SW480 (cell line): ENCODE measurements at regions not wholly inside any gene's neighbourhood (a gene's known extent, or its start where the extent isn't known, plus 50 kb on each side); places are given as distances from the start of the nearest gene placed in this dataset.

Experiments
- DNase-seq: peaks from one replicate; pipeline ENCODE4 v3.0.0-alpha.2; 2016; ENCODE audit warnings: low spot score

GRCh38 chr11:93248602-93249001 lies 50.8 kb upstream of the SLC36A4 start:
- DNase-seq: peak; percentile 11

- DNase-seq: no peak
These were observed 51.8 kb upstream of the SLC36A4 start for GRCh38 chr11:93249459-93250220.

- DNase-seq: no peak
These were observed 52.5 kb upstream of the SLC36A4 start for GRCh38 chr11:93250326-93250725.

DNA sequence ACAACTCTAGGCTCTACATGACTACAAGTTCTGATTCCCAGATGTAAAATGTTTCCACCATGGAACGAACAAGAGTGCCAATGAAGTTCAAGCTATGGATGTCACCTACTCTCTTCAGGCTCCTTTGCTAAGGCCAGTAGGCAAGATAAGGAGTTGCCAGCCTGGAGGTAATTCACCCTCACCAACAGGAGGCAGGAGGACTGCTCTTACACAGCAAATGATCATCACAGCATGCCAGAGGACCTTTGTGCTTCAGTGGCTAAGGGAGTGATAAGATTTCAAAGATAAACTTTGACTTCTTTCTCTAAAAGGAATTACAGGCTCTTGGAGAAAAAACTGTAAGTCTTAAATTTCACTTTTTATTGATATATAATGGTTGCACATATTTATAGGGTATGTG lies 54.1 kb upstream of the SLC36A4 start:
- DNase-seq: no peak

DNA sequence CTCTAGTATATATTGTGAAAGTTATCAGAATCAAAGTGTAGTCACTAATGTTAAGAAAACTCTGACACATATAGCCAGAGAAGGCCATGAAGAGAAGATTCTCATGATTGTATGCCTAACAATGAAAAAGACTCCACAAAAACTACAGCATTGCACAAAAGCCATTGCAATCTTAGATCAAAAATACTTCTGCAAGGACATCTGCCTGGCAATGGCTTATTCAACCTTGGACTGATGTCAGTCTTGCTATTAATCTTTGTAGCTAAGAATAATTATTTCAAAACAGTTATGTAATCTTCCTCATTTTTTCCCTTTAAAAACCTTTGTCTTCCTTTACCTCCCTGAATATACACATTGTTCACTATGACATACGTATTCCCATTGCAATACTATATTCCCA lies 55.3 kb upstream of the SLC36A4 start:
- no peak for DNase-seq

DNA sequence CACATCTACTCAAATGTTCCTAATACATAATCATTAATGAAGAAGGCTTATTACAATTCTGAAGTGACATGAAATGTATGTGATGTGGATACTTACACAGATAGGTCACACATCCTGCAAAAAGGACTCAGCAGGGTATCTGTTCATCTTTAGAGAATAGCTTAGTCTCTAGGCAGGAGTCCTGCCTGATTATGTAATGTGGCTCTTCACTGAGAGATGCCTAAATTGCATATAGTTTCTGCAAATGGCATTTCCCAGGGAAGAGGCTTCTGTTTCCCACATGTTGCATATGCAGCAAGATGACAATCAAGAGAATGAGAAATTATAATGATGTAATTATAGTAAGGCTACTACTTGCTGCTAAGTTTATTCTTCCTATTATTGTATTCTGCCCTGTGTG lies 58.8 kb upstream of the SLC36A4 start:
- no peak for DNase-seq

DNA sequence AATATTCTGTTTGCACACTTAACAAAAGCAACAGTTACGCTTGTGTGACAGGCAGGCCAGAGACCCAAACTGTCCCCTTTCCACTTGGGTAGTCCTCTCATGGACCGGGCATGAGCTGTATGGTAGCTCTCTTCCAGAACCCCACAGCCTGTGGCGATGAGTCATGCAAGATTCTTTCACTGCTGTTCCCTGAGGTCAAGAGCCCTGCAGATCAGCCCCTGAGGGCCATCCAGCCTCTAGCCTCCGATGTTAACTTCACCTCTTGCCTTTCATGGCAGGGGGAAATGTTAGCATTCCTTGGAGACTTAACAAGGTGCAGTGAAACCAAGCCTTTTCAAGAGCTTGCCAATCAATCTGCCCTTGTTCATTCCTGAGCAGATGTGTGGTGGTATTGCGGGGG lies 63.2 kb upstream of the DEUP1 start:
- no peak for DNase-seq

- no peak for DNase-seq
These were observed 62.1 kb upstream of the DEUP1 start for GRCh38 chr11:93268287-93269040.

- DNase-seq: no peak
These were observed 58.9 kb upstream of the DEUP1 start for GRCh38 chr11:93271596-93271995.

GRCh38 chr11:93274851-93275250 lies 55.7 kb upstream of the DEUP1 start:
- DNase-seq: no peak

DNA sequence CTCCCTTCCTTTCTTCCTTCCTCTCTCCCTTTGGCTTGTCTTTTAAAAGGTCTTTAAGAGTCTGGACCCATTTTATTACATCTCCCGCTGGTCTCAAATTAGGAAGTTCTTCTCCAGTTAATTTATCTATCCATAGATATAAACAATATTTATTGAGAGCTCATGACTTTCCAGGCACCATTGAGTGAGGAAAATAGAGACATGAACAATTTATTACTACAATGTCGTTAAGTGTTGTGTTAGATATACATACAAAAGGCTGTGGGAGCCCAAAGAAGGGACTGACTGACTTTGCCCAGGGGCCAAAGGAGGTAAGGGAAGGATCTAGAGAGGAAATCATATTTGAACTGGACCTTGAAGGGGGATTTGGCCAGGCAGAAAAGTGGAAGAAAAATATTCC lies 51.6 kb upstream of the DEUP1 start:
- DNase-seq: no peak

- DNase-seq: no peak
These were observed 50.6 kb upstream of the DEUP1 start for GRCh38 chr11:93279851-93280347.
